ENCODE measurements at regions not wholly inside any gene's neighbourhood (a gene's known extent, or its start where the extent isn't known, plus 50 kb on each side); places are given as distances from the start of the nearest gene placed in this dataset.
"Not testable (repeated sequence)": the region's sequence is repeated elsewhere in the genome, so short reads cannot be mapped to it uniquely, and the experiment has no call there.

- no peak for DNase-seq
These were observed 1249.4 kb upstream of the IGFBP7 start for GRCh38 chr4:58359590-58359989.

- no peak for DNase-seq
These were observed 1247.8 kb upstream of the IGFBP7 start for GRCh38 chr4:58357947-58358346.

- no peak for DNase-seq
These were observed 1214.9 kb upstream of the IGFBP7 start for GRCh38 chr4:58325070-58325469.

- DNase-seq: no peak
These were observed 1203.3 kb upstream of the IGFBP7 start for GRCh38 chr4:58313444-58313843.

GRCh38 chr4:58303456-58303855, 1193.3 kb upstream of the IGFBP7 start:
- no peak for DNase-seq

- DNase-seq: no peak
These were observed 1191.3 kb upstream of the IGFBP7 start for GRCh38 chr4:58301376-58301999.

GRCh38 chr4:58286335-58286734, 1176.2 kb upstream of the IGFBP7 start:
- DNase-seq: no peak

- not testable (repeated sequence) for DNase-seq
These were observed 1170.7 kb upstream of the IGFBP7 start for GRCh38 chr4:58280928-58281327.

- no peak for DNase-seq
These were observed 1165.7 kb upstream of the IGFBP7 start for GRCh38 chr4:58275856-58276255.

GRCh38 chr4:58274553-58274952, 1164.4 kb upstream of the IGFBP7 start:
- no peak for DNase-seq

- no peak for DNase-seq
These were observed 1162.1 kb upstream of the IGFBP7 start for GRCh38 chr4:58272311-58272710.

- no peak for DNase-seq
These were observed 1155.5 kb upstream of the IGFBP7 start for GRCh38 chr4:58265734-58266133.

- no peak for DNase-seq
These were observed 1151.3 kb upstream of the IGFBP7 start for GRCh38 chr4:58261526-58261925.

- DNase-seq: no peak
These were observed 1144.1 kb upstream of the IGFBP7 start for GRCh38 chr4:58254291-58254690.

- no peak for DNase-seq
These were observed 1142.5 kb upstream of the IGFBP7 start for GRCh38 chr4:58252656-58253055.

- DNase-seq: no peak
These were observed 1137.6 kb upstream of the IGFBP7 start for GRCh38 chr4:58247792-58248191.

GRCh38 chr4:58225460-58225859, 1115.3 kb upstream of the IGFBP7 start:
- DNase-seq: no peak

- no peak for DNase-seq
These were observed 1109.0 kb upstream of the IGFBP7 start for GRCh38 chr4:58219179-58219578.

- DNase-seq: no peak
These were observed 1106.3 kb upstream of the IGFBP7 start for GRCh38 chr4:58216461-58216860.

GRCh38 chr4:58214376-58214775, 1104.2 kb upstream of the IGFBP7 start:
- DNase-seq: no peak

- DNase-seq: no peak
These were observed 1099.4 kb upstream of the IGFBP7 start for GRCh38 chr4:58209551-58209950.

- DNase-seq: no peak
These were observed 1098.8 kb upstream of the IGFBP7 start for GRCh38 chr4:58209001-58209400.

- DNase-seq: no peak
These were observed 1095.5 kb upstream of the IGFBP7 start for GRCh38 chr4:58205446-58206235.

- no peak for DNase-seq
These were observed 1082.0 kb upstream of the IGFBP7 start for GRCh38 chr4:58192217-58192616.

GRCh38 chr4:58191109-58191508, 1080.9 kb upstream of the IGFBP7 start:
- DNase-seq: no peak
